HepG2 (cell line): ENCODE measurements at regions not wholly inside any gene's neighbourhood (a gene's known extent, or its start where the extent isn't known, plus 50 kb on each side); places are given as distances from the start of the nearest gene placed in this dataset.
"Not testable (repeated sequence)": the region's sequence is repeated elsewhere in the genome, so short reads cannot be mapped to it uniquely, and the experiment has no call there.

Experiments
- ASH2L ChIP-seq: fragments of 300-600, 200-600 bp; sonication (generic); IDR thresholded peaks from 2 replicates; pipeline ENCODE4 v1.7.0; 2017; ENCODE audit warnings: low read depth, mild to moderate bottlenecking, moderate library complexity, mixed read lengths, low read length; ENCODE audit not compliant: insufficient read length
- ATF2 ChIP-seq: sonication (generic); formaldehyde crosslinking; IDR thresholded peaks from 2 replicates; pipeline ENCODE4 v1.4.0; 2020; ENCODE audit warnings: missing genetic modification reagents
- BCL6 ChIP-seq: IDR thresholded peaks from 2 replicates; pipeline ENCODE4 v1.6.1; 2016; ENCODE audit warnings: missing genetic modification reagents, missing compliant biosample characterization
- FOXP1 ChIP-seq, 2 experiments: fragments of 450-650 bp in 1 of 2; IDR thresholded peaks; 2 replicates each; pipeline ENCODE4 v1.6.1; 2017 to 2018; ENCODE audit warnings: antibody characterized with exemption in 1 of 2
- GATAD2A ChIP-seq: IDR thresholded peaks from 2 replicates; pipeline ENCODE4 v1.6.1; 2016
- HNF4A ChIP-seq: sonication (generic); formaldehyde crosslinking; IDR thresholded peaks from 2 replicates; pipeline ENCODE4 v1.4.0; 2020; ENCODE audit warnings: missing genetic modification reagents
- IRF9 ChIP-seq: sonication (generic); formaldehyde crosslinking; IDR thresholded peaks from 2 replicates; pipeline ENCODE4 v1.8.0; 2022; ENCODE audit warnings: missing genetic modification reagents, mild to moderate bottlenecking, borderline replicate concordance
- JUN ChIP-seq: sonication (generic); formaldehyde crosslinking; IDR thresholded peaks from 2 replicates; pipeline ENCODE4 v1.4.0; 2020; ENCODE audit warnings: mild to moderate bottlenecking, missing genetic modification reagents
- KAT8 ChIP-seq: IDR thresholded peaks from 2 replicates; pipeline ENCODE4 v1.6.1; 2016; ENCODE audit warnings: missing genetic modification reagents, missing compliant biosample characterization
- MEIS1 ChIP-seq: sonication (generic); formaldehyde crosslinking; IDR thresholded peaks from 2 replicates; pipeline ENCODE4 v1.9.0; 2021; ENCODE audit warnings: mild to moderate bottlenecking, missing genetic modification reagents, moderate library complexity, borderline replicate concordance
- SMC3 ChIP-seq: IDR thresholded peaks from 2 replicates; pipeline ENCODE4 v1.6.1; 2011; ENCODE audit warnings: low read length, improper control_type of control experiment
- SOX13 ChIP-seq, 3 experiments: fragments of 450-650 bp in 1 of 3; sonication (generic) in 1 of 3; formaldehyde crosslinking in 1 of 3; IDR thresholded peaks in 2 of 3; conservative IDR thresholded peaks in 1 of 3; 2 replicates each; pipeline versions ENCODE4 v1.5.0 to v1.6.1; 2016 to 2020; ENCODE audit warnings: antibody characterized with exemption in 1 of 3, mild to moderate bottlenecking in 1 of 3, missing compliant biosample characterization in 1 of 3, missing genetic modification reagents in 1 of 3, moderate library complexity in 1 of 3
- TOPORS ChIP-seq: sonication (generic); formaldehyde crosslinking; IDR thresholded peaks from 2 replicates; pipeline ENCODE4 v1.8.0; 2023; ENCODE audit warnings: mild to moderate bottlenecking, missing genetic modification reagents
- ZBTB20 ChIP-seq: sonication (generic); formaldehyde crosslinking; IDR thresholded peaks from 2 replicates; pipeline ENCODE4 v1.8.1; 2023; ENCODE audit warnings: missing genetic modification reagents, low read depth, mild to moderate bottlenecking, borderline replicate concordance
- ZFP1 ChIP-seq: IDR thresholded peaks from 2 replicates; pipeline ENCODE4 v1.6.1; 2016
- ZNF224 ChIP-seq: sonication (generic); formaldehyde crosslinking; IDR thresholded peaks from 2 replicates; pipeline ENCODE4 v1.5.0; 2020; ENCODE audit warnings: mild to moderate bottlenecking, missing genetic modification reagents
- ZNF331 ChIP-seq: sonication (generic); formaldehyde crosslinking; IDR thresholded peaks from 2 replicates; pipeline ENCODE4 v1.4.0; 2020; ENCODE audit warnings: missing genetic modification reagents
- ZNF350 ChIP-seq: sonication (generic); formaldehyde crosslinking; IDR thresholded peaks from 2 replicates; pipeline ENCODE4 v1.4.0; 2020; ENCODE audit warnings: mild to moderate bottlenecking, low read depth, missing genetic modification reagents, borderline replicate concordance
- ZNF598 ChIP-seq: sonication (generic); formaldehyde crosslinking; IDR thresholded peaks from 2 replicates; pipeline ENCODE4 v1.5.1; 2020; ENCODE audit warnings: mild to moderate bottlenecking, missing genetic modification reagents, borderline replicate concordance
- TF ChIP-seq, protein P1 (sequence below): sonication (generic); formaldehyde crosslinking; IDR thresholded peaks from 2 replicates; pipeline ENCODE4 v1.4.0; 2020; ENCODE audit warnings: missing genetic modification reagents
- TF ChIP-seq, protein P2 (sequence below): IDR thresholded peaks from 2 replicates; pipeline ENCODE4 v1.6.1; 2012; ENCODE audit warnings: inconsistent platforms
- TF ChIP-seq, protein P3 (sequence below): sonication (generic); formaldehyde crosslinking; IDR thresholded peaks from 2 replicates; pipeline ENCODE4 v1.4.0; 2020; ENCODE audit warnings: mild to moderate bottlenecking, missing genetic modification reagents

DNA sequence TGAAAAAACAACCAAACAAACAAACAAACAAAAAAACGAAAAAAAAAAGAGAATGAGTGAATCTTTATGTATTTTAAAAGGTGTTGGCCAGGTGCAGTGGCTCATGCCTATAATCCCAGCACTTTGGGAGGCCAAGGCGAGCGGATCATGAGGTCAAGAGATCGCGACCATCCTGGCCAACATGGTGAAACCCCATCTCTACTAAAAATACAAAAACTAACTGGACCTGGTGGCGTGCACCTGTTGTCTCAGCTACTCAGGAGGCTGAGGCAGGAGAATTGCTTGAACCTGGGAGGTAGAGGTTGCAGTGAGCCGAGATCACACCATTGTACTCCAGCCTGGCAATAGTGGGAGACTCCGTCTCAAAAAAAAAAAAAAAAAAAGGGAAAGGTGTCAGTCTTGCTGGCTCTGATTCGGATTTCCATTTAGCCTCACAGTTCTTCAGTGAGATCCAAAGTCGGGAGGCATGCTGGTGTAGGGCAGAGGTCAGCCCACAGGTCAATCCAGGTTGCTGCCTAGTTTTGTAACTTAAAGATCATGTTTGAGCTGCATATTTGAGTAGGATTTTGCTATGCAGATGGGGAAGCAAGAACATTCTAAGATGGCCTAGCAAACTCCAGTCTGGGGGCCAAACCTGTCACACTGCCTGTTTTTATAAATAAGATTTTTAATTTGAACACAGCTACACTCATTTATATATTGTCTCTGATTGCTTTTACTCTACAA lies 179.6 kb upstream of the ZNF217 start (continued):
- TF ChIP-seq ZNF350 = peak; percentile 30; the same call in 1 of the 2 replicates
- 0 out of 2 replicates have a peak, but pooled peaks have one; percentile 31 for TF ChIP-seq JUN (CRISPR knock-in tag)
- peak; percentile 53 for TF ChIP-seq ZNF331 (CRISPR knock-in tag)
- peak; percentile 58 for TF ChIP-seq ASH2L
- TF ChIP-seq MEIS1 (CRISPR knock-in tag) = peak; percentile 55; the same call in 1 of the 2 replicates
- TF ChIP-seq, protein P1, sequence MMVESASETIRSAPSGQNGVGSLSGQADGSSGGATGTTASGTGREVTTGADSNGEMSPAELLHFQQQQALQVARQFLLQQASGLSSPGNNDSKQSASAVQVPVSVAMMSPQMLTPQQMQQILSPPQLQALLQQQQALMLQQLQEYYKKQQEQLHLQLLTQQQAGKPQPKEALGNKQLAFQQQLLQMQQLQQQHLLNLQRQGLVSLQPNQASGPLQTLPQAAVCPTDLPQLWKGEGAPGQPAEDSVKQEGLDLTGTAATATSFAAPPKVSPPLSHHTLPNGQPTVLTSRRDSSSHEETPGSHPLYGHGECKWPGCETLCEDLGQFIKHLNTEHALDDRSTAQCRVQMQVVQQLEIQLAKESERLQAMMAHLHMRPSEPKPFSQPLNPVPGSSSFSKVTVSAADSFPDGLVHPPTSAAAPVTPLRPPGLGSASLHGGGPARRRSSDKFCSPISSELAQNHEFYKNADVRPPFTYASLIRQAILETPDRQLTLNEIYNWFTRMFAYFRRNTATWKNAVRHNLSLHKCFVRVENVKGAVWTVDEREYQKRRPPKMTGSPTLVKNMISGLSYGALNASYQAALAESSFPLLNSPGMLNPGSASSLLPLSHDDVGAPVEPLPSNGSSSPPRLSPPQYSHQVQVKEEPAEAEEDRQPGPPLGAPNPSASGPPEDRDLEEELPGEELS = peak; percentile 57
- peak; percentile 76 for TF ChIP-seq HNF4A
- 0 out of 2 replicates have a peak, but pooled peaks have one; percentile 46 for TF ChIP-seq ZNF598 (CRISPR knock-in tag)
- TF ChIP-seq, protein P2, sequence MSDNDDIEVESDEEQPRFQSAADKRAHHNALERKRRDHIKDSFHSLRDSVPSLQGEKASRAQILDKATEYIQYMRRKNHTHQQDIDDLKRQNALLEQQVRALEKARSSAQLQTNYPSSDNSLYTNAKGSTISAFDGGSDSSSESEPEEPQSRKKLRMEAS = peak; percentile 27; the same call in 1 of the 2 replicates
- TF ChIP-seq GATAD2A (CRISPR knock-in tag) = peak; percentile 60; the same call in 1 of the 2 replicates
- TF ChIP-seq, protein P3, sequence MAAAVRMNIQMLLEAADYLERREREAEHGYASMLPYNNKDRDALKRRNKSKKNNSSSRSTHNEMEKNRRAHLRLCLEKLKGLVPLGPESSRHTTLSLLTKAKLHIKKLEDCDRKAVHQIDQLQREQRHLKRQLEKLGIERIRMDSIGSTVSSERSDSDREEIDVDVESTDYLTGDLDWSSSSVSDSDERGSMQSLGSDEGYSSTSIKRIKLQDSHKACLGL (CRISPR knock-in tag) = 0 out of 2 replicates have a peak, but pooled peaks have one; percentile 1
- peak; percentile 44; the same call in 1 of the 2 replicates for TF ChIP-seq IRF9 (CRISPR knock-in tag)
- TF ChIP-seq BCL6 = peak; percentile 35; the same call in 1 of the 2 replicates
- TF ChIP-seq KAT8 (CRISPR knock-in tag) = 0 out of 2 replicates have a peak, but pooled peaks have one; percentile 6
- TF ChIP-seq ATF2 = peak; percentile 63; the same call in 1 of the 2 replicates
- TF ChIP-seq ZBTB20 = 0 out of 2 replicates have a peak, but pooled peaks have one; percentile 79
- 0 out of 2 replicates have a peak, but pooled peaks have one; percentile 13 for TF ChIP-seq ZFP1
- TF ChIP-seq TOPORS (CRISPR knock-in tag) = 0 out of 2 replicates have a peak, but pooled peaks have one; percentile 60
- TF ChIP-seq SOX13, FOXP1 (IDR thresholded peaks at IDR 0.05): not testable (repeated sequence)
- TF ChIP-seq SOX13 (CRISPR knock-in tag; conservative IDR thresholded peaks at IDR 0.05 in 1 of 2, IDR thresholded peaks at IDR 0.05 in 1 of 2) = peak in 1 of 2 experiments; percentile 56; a peak in 2 of 4 replicates
- TF ChIP-seq ZNF224 (CRISPR knock-in tag) = 0 out of 2 replicates have a peak, but pooled peaks have one; percentile 45
- peak; percentile 5; the same call in 1 of the 2 replicates for TF ChIP-seq FOXP1 (CRISPR knock-in tag; IDR thresholded peaks at IDR 0.05)
- peak; percentile 9; the same call in 1 of the 2 replicates for TF ChIP-seq SMC3
